ENCODE measurements at regions not wholly inside any gene's neighbourhood (a gene's known extent, or its start where the extent isn't known, plus 50 kb on each side); places are given as distances from the start of the nearest gene placed in this dataset.

GRCh38 chr2:190799999-190800398 lies 80.6 kb upstream of the GLS start:
- TF ChIP-seq CTCF (conservative IDR thresholded peaks at IDR 0.05; ENCODE audit: low read depth, low read length) (no peak), EZH2phosphoT487 (IDR thresholded peaks at IDR 0.05; ENCODE audit: borderline replicate concordance, low read length) (no peak), EZH2 (IDR thresholded peaks at IDR 0.05; ENCODE audit: low read length, unreplicated experiment) (no peak)
